ENCODE measurements at regions not wholly inside any gene's neighbourhood (a gene's known extent, or its start where the extent isn't known, plus 50 kb on each side); places are given as distances from the start of the nearest gene placed in this dataset.
"Not testable (repeated sequence)": the region's sequence is repeated elsewhere in the genome, so short reads cannot be mapped to it uniquely, and the experiment has no call there.

GRCh38 chr3:43838877-43839276 is 148.1 kb downstream of the ABHD5 start:
- no peak for DNase-seq

GRCh38 chr3:43843386-43843785 is 152.6 kb downstream of the ABHD5 start:
- no peak for DNase-seq

- no peak for DNase-seq
These were observed 154.0 kb downstream of the ABHD5 start for GRCh38 chr3:43844757-43845156.

- DNase-seq, result not testable (repeated sequence)
These were observed 154.8 kb downstream of the ABHD5 start for GRCh38 chr3:43845553-43845952.

DNA sequence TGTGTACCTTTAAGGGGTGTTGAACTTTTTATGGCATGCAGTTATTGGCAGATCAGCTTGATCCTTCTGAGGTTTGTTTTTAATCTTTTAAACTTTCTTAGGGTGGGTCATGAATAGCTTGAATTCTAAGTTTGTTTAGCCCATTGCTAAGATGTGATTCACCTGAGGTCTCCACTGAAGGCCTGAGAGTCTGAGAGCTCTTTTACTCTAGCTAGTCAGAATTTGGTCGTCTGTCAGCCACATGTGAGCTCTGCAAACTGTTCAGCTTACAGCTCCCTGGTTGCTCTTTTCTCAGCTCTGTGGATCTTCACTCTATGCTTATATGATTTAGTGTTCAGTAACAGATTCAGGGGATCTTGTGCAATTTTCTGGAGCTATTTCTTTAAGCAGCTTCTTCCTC is 161.3 kb downstream of the ABHD5 start:
- DNase-seq, result no peak

DNA sequence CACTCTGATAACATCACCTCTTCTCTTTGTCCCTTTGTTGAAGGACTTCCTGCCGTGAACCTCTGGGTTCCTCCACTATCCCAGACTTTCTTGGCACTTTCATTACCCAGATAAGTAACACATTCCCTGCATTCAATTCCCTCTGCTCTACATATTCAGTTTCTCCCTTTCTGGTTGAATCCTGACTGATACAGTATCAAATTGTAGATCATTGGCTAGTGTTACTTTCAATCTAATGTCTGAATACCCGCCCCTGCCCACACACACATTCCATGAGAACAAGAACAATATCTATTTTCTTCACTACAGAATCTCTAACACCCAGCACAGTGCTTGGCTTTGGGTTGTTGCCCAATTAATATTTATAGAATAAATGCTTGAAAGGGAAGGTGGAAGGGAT is 163.5 kb downstream of the ABHD5 start:
- DNase-seq, result no peak

- no peak for DNase-seq
These were observed 164.2 kb downstream of the ABHD5 start for GRCh38 chr3:43854916-43855315.

DNA sequence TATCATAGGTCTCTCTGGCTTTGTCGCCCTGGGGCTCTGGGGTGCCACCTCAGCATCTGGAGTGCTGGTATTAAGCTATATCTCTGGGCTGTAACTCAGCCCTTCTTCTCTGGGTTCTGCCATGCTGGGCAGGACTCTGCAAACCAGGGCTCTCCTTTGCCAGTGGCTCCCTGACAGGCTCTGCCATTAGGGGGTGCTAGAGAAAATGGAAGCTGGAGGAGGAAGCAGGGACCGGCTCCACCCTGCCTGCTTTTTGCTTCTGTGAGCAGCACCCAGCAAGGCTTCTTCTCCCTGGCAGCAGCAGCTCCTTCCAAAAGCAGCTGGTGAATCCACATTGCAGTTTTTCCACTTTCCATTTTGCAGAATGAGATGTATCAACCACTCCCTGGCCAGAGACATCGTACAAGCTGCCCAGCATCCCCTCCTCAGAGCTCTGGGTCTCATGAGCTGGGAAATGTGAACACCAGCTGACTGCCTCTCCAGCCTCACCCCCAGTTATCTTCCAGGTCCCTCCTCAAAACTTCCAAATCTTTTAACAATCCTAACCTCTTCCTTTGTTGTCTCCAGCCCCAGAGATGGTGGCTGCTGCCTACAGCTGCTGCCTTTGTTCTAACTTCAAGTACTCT is 165.0 kb downstream of the ABHD5 start:
- peak; percentile 51 to 52 for DNase-seq

DNA sequence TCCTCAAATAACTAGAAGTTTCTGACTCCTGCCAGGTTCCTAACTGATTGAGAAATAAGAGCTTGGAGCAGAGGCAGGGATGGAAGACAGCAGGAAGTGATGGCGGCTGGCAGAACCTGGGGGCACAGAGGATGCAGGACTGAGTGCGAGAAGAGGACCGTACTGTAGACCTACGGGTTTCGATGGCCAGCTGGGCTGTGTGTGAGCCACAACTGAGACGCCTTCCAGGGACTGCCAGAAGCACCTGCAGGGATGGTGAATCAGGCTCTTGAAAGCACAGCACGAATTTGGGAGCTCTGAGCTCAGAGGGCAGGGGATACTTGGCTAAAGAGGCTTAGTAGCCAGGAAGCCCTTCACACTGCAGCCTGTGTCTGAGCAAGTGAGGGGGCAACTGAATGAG is 165.6 kb downstream of the ABHD5 start:
- no peak for DNase-seq

DNA sequence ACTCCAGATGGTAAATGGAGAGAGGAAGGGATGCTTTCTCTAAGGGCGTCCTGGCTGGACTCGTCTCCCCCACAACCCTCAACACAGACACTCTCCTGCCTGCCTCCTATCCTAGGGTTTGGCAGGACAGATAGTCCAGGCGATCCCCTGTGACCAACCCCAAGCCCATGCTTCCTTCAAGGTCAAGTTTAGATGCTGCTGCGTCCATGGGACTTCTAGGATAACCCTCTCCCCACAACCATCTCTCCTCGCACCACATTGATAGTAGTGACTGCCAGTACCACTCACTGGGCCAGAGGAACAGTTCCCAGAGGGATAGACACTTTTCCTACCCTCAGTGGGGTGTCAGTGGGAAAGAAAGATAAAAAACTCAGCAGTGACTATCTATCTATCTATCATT is 166.0 kb downstream of the ABHD5 start:
- no peak for DNase-seq

DNA sequence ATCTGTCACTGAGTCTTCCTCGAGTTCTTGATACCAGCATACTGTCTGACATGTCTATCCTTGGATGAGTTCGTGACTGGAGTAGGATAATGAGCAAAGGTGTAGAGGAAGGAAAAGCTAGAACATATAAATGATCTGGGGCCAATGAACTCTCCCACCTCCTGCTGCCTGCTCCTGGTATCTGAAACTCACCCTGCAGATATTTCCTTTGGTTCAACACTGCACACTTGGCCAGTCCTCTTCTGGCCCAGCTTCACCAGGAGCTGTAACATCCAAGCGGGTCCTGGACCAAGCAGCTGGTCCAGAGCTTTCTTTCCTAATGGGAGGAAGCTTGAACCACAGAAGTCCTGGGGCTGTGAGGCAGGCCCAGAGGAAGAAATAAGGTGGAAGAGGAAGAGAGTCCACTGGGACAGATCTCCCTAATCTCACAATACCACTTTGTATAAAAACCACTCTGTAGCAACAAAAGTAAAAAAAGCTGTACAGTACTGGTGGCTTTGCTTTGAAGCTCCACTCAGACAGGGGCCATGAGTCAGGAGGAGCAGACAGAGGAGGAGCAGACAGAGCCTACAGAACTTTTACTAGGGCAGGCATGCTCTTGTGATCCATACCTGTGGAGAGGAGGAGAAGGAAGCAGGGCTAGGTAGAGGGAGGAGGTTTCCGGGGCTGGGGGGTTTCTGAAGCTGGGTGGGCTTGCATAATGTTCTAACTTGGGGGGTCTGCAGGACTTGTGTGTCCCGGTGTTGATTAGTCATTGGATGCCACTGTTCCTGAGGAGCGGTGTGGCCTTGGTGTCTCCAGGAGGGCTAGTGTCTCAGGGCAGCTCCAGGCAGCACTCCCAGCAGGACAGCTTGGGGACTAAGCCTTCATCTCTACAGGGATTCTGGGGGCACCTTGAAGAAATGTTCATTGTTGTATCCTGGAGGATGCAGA is 166.9 kb downstream of the ABHD5 start:
- no peak for DNase-seq

DNA sequence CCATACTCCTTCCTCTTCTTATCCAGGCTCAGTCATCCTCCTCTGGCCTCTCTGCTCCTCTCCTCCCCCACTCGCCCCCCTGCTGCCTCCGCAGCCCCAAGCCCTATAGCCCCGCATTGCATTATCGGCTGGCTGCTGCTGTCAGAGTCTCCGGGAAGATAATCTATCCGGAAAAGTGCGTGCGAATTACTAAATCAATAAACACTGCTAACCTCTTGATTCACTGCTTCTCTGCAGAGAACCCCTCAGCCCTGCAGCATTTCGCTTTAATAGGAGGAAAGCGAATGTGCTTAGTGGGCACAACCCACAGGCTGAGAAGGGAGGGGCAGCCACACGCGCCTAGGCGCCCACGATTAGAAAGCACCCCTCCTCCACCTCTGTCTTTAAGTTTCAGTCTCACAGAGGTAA is 167.6 kb downstream of the ABHD5 start:
- no peak for DNase-seq

DNA sequence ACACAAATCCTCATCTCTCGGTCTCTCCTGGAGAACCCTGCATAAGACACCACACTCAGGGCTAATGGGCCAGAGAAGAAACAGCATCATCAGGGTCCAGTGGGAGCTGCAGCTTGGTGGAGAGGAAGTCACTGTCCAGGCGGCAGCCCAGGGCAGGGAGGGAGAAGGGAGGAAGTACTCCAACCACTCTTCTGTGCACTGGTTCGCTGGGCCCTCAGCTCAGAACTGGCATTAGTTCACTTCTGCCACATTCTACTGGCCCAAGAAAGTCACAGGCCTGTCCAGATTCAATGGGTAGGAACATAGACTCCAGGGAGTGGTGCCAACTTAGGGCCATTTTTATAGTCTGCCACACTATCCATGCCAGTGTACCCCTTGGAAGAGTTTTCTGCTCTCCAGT is 169.0 kb downstream of the ABHD5 start:
- DNase-seq, result no peak

GRCh38 chr3:43861635-43862034 is 170.9 kb downstream of the ABHD5 start:
- DNase-seq, result no peak

DNA sequence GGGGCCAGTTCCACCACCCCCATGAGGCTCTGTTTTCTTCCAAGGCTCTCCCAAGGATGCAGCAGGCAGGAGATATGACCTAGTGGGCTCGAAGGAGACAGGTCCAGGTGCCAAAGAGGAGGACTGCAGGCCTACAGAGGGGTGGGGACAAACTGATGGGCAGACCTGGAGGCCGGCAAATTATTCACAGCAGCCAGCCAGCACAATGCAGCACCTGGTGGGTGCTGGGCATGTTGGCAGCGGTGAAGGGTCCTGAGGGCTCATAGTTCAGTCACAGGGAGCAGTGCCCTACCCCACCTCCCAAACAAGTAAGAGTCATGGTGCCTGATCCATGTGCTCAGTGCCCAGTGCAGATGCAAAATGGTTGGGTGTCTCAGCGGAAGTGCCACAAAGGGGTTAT is 171.7 kb downstream of the ABHD5 start:
- no peak for DNase-seq

- no peak for DNase-seq
These were observed 172.5 kb downstream of the ABHD5 start for GRCh38 chr3:43862992-43863805.

GRCh38 chr3:43863966-43864933 is 173.5 kb downstream of the ABHD5 start:
- DNase-seq, result no peak

DNA sequence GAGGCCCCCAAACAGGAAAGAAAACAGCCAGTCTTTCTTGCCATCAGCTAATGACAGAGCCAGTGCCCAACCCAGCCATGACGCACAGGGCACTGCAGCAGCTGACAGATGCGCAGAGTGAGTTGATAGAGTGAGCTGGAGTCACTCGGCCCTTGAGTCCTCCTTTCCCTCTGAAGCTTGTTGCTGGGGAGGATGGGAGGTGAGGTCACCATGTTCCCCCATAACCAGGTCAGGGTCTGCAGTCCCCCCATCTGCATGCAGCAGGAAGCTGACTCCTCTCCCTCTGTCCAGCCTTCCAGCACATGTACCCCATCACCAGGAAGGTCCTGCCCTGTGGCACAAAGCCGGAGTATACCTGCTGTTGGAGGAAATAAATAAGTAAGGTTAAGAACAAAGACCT is 174.6 kb downstream of the ABHD5 start:
- DNase-seq, result no peak

DNA sequence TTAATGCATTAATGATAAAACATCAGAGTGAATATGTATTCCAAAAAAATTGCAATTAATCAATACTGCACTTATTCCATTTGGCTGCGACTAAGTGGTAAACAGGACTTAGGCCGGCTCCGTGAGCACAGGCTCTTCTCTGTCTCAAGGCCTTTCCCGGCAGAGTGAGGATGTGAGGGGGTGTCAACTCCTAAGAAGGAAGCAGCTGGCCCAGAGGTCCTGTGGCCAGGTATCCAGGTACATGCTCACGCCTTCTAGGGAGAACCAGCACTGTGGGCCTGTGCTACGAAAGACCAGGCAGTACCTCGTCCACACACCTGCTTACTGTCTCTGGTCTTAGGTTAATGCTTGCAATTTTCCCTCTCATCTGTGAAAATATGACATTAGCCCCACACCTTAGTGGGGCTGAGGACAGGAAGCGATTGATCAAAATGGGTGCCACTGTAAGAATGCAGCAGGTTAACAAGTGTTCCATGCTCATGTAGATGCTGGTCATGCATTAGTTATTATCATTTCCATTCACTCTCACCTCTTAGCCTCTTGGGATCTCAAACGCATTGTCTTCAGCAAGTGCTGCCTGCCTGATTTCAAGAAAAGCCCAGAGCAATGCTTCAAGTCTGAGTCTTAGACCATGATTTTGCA is 175.3 kb downstream of the ABHD5 start:
- no peak for DNase-seq

DNA sequence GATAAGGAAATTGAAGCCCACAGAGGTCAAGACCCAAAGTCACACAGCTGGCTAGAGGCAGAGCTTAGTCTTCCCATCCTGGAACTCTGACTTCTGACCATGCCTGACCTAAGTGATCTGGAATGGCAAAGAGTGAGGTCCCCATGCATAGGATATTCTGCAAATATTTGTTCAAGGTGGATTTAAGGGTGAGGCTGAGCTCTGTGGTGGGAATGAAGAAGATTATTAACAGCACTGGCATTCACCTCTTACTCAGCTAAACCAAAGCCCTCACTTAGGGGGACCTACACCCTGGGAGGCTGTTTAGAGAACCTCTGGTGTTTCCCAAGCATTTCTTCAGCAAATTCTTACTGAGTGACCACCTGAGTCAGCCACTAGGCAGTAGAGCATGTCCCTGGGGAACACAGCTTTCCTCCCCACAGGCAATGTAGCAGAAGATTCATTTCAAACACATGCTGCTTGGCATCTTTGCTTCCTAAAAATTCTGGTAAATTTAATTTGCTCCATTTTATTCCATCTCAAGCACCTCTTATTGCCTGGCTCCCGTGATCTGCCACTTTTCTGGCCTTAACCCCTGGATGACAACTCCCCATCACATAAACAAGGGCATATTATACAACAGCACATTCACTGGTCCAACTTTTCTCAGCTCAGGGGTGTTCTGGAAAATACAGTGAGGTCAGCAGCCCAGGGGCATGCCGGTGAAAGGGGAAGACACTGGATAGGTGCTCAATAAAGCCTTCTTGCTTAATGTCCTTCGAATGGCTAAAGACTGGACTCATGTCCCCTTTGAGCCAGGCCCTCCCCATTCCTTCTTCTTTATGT is 176.0 kb downstream of the ABHD5 start:
- no peak for DNase-seq

Measured in hippocampal formation (tissue), 2 donors.